ENCODE measurements at regions not wholly inside any gene's neighbourhood (a gene's known extent, or its start where the extent isn't known, plus 50 kb on each side); places are given as distances from the start of the nearest gene placed in this dataset.

GRCh38 chr20:10853731-10854130 is 179.9 kb upstream of the JAG1 start:
- Histone ChIP-seq H4K5ac (ENCODE audit: low read depth, low read length) (no peak overlapping the region), H3K27ac (ENCODE audit: insufficient read depth, low read length) (no peak overlapping the region), H3K9me1 (ENCODE audit: insufficient read depth, low read length) (peaks cover 4% of the 10 kb centered on the region; the same call in 1 of the 2 replicates), H3K56ac (ENCODE audit: extremely low read depth, insufficient read depth, low read length) (no peak overlapping the region), H3K36me3 (ENCODE audit: control insufficient read depth, insufficient read depth, low read length) (no peaks in the 10 kb centered on the region), H3K23ac (ENCODE audit: low read depth, low read length) (no peak overlapping the region), H3K4ac (ENCODE audit: low read depth, low read length) (0 out of 2 replicates have a peak overlapping the region, but pooled peaks have one; percentile 8), H2AK9ac (replicated peaks; ENCODE audit: low read depth, low read length, poor library complexity) (no peak overlapping the region), H4K20me1 (ENCODE audit: insufficient read depth, low read length) (no peaks in the 10 kb centered on the region), H2BK20ac (ENCODE audit: low read depth, low read length) (no peak overlapping the region), H2BK5ac (ENCODE audit: low read depth, low read length, poor library complexity, severe bottlenecking) (no peak overlapping the region), H3K18ac (ENCODE audit: low read depth, low read length) (no peak overlapping the region), H4K8ac (ENCODE audit: low read depth in 2 of 2, low read length in 2 of 2) (no peak overlapping the region), H3K4me2 (ENCODE audit: low read depth, low read length) (no peak overlapping the region), H2BK120ac (ENCODE audit: low read depth, low read length) (no peak overlapping the region), H3K79me1 (ENCODE audit: low read depth in 1 of 2, low read length in 2 of 2) (no peaks in the 10 kb centered on the region), H3K4me3 (ENCODE audit: insufficient read depth, low read depth, low read length) (no peak overlapping the region), H3K4me1 (ENCODE audit: control insufficient read depth, insufficient read depth, low read length) (peaks cover 3% of the 10 kb centered on the region), H3K14ac (replicated peaks; ENCODE audit: low read depth, low read length) (no peak overlapping the region), H3K27me3 (ENCODE audit: control insufficient read depth, insufficient read depth, low read length) (no peaks in the 10 kb centered on the region), H2AK5ac (ENCODE audit: low read depth, low read length) (no peak overlapping the region; the same call in 1 of the 2 replicates), H2AFZ (replicated peaks; ENCODE audit: low read length, poor library complexity) (no peak overlapping the region), H3K9me3 (ENCODE audit: control insufficient read depth, insufficient read depth, low read length) (no peaks in the 10 kb centered on the region), H3K9ac (ENCODE audit: low read depth, low read length) (no peak overlapping the region), H2BK15ac (ENCODE audit: low read depth, low read length) (no peak overlapping the region), H4K91ac (ENCODE audit: insufficient read depth, low read depth, low read length) (no peak overlapping the region; the same call in 1 of the 2 replicates)
- no TSS peak for BruUV-seq (replicated peaks)
- WGBS, 2 experiments (ENCODE audit: extremely low coverage in 2 of 2, insufficient read length in 1 of 2), result no CpG with 5 or more reads among the region's 4 CpGs
- dilution Hi-C loops (cut with HindIII; ENCODE audit: low sequenced_read_pairs, unreplicated experiment) (no loop called here), intact Hi-C loops (cut with micrococcal nuclease) (no loop called here), in situ Hi-C loops (cut with MboI; ENCODE audit: low sequenced_read_pairs) (no loop called here)
- no peak for ATAC-seq (ENCODE audit: low read depth)
- CTCF ChIA-PET, result interaction anchor here (0.6 kb wide), 1 partner anchor 82 kb away, joined by 3 read pairs; no protein-coding TSS in a partner anchor
- no peak for DNase-seq
- POLR2A ChIA-PET (ENCODE audit: unreplicated experiment), result no interaction called here
- TF ChIP-seq CEBPB (IDR thresholded peaks at IDR 0.05; ENCODE audit: low read depth, low read length) (no peak), MXI1 (IDR thresholded peaks at IDR 0.05; ENCODE audit: borderline replicate concordance, low read depth, low read length) (no peak), SMC3 (IDR thresholded peaks at IDR 0.05; ENCODE audit: low read depth, low read length) (no peak), MAFK (IDR thresholded peaks at IDR 0.05; ENCODE audit: low read depth, low read length) (no peak), RFX5 (IDR thresholded peaks at IDR 0.05; ENCODE audit: low read depth, low read length) (no peak), RCOR1 (IDR thresholded peaks at IDR 0.05; ENCODE audit: insufficient replicate concordance, low read length) (no peak), NFE2L2 (IDR thresholded peaks at IDR 0.05; ENCODE audit: low read depth, low read length) (no peak), POLR2A (IDR thresholded peaks at IDR 0.05; ENCODE audit: low read depth, low read length) (no peak), RAD21 (IDR thresholded peaks at IDR 0.05; ENCODE audit: low read length) (no peak), FOS (IDR thresholded peaks at IDR 0.05; ENCODE audit: low read depth, low read length) (no peak), MAZ (IDR thresholded peaks at IDR 0.05; ENCODE audit: borderline replicate concordance, low read depth, low read length) (no peak), BHLHE40 (IDR thresholded peaks at IDR 0.05; ENCODE audit: low read depth, low read length) (no peak)
- TF ChIP-seq, protein P1, sequence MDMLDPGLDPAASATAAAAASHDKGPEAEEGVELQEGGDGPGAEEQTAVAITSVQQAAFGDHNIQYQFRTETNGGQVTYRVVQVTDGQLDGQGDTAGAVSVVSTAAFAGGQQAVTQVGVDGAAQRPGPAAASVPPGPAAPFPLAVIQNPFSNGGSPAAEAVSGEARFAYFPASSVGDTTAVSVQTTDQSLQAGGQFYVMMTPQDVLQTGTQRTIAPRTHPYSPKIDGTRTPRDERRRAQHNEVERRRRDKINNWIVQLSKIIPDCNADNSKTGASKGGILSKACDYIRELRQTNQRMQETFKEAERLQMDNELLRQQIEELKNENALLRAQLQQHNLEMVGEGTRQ (IDR thresholded peaks at IDR 0.05; ENCODE audit: low read depth, low read length), result no peak
- TF ChIP-seq, protein P2, sequence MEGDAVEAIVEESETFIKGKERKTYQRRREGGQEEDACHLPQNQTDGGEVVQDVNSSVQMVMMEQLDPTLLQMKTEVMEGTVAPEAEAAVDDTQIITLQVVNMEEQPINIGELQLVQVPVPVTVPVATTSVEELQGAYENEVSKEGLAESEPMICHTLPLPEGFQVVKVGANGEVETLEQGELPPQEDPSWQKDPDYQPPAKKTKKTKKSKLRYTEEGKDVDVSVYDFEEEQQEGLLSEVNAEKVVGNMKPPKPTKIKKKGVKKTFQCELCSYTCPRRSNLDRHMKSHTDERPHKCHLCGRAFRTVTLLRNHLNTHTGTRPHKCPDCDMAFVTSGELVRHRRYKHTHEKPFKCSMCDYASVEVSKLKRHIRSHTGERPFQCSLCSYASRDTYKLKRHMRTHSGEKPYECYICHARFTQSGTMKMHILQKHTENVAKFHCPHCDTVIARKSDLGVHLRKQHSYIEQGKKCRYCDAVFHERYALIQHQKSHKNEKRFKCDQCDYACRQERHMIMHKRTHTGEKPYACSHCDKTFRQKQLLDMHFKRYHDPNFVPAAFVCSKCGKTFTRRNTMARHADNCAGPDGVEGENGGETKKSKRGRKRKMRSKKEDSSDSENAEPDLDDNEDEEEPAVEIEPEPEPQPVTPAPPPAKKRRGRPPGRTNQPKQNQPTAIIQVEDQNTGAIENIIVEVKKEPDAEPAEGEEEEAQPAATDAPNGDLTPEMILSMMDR (conservative IDR thresholded peaks at IDR 0.05; ENCODE audit: low read depth, low read length), result no peak
- TF ChIP-seq, protein P3, sequence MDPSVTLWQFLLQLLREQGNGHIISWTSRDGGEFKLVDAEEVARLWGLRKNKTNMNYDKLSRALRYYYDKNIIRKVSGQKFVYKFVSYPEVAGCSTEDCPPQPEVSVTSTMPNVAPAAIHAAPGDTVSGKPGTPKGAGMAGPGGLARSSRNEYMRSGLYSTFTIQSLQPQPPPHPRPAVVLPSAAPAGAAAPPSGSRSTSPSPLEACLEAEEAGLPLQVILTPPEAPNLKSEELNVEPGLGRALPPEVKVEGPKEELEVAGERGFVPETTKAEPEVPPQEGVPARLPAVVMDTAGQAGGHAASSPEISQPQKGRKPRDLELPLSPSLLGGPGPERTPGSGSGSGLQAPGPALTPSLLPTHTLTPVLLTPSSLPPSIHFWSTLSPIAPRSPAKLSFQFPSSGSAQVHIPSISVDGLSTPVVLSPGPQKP (IDR thresholded peaks at IDR 0.05; ENCODE audit: borderline replicate concordance, low read depth, low read length), result no peak
